Ureter (tissue), 1 donor: ENCODE measurements at regions not wholly inside any gene's neighbourhood (a gene's known extent, or its start where the extent isn't known, plus 50 kb on each side); places are given as distances from the start of the nearest gene placed in this dataset.
A peak's percentile ranks its signal among the peaks of the same experiment; 100 is the strongest.

Experiments used
- DNase-seq: peaks from one replicate; pipeline ENCODE4 v3.0.0-alpha.2; 2020; ENCODE audit warnings: low spot score
- donor health status: DM: yes; HTN: yes; CAD: no.

DNA sequence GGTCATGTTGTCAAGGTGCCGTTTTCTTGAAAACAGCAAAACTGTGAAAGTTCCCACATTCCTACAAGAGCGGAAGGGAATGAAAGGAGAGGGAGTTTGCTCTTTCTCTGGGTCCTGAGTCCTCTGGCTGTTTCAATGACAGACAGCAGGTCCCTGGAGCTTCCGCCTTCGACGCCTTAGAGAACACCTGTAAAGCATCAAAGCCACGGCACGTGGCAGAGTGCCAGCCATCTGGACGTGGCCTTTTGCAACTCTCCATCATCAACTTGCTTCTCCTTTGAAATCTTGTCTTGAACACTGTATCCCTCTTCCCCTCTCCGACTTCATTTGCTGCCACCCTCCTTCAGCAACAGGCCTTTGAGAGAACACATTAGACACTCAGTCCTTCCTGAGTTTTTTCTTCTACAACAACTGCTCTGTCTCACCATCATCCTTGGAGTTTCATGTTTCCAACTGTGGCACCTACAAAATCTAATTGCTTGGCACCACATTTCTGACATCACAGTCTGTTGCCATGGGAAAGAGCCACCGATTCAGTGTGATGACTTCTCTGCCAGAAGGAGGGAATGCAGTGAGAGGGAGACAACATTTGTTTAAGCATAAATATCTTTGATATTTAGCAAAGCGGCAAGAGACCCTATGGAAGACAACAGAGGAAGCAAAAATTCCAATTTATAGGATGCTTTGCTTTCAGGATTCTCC, 204.9 kb upstream of the PTER start:
- no peak for DNase-seq

DNA sequence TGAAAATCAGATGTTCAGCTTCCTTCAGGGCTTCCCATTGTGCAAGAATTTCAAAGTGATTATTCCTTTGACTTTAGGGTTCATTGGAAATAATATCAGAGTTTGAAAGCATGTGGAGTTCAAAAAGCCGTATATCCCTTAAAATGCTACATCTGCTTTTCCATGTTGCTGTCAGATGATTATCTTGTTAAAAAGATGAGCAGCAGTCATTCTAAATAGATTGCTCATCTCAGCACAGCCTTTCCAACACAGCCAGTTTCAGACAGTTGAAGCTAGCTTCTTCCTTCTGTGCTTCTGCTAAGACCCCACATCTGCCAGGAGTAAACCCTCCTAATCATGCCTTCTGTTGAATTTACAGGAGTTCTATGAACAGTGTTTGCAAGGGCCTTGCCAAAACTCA, 204.4 kb upstream of the PTER start:
- DNase-seq = no peak

- DNase-seq = no peak
Observed at GRCh38 chr10:16234916-16235315, 201.9 kb upstream of the PTER start.

GRCh38 chr10:16242446-16242845, 194.4 kb upstream of the PTER start:
- no peak for DNase-seq

- DNase-seq = no peak
Observed at GRCh38 chr10:16242859-16243613, 193.8 kb upstream of the PTER start.

GRCh38 chr10:16250136-16250535, 186.7 kb upstream of the PTER start:
- DNase-seq = peak; percentile 44

GRCh38 chr10:16256336-16256735, 180.5 kb upstream of the PTER start:
- no peak for DNase-seq

GRCh38 chr10:16258291-16259040, 178.3 kb upstream of the PTER start:
- no peak for DNase-seq

DNA sequence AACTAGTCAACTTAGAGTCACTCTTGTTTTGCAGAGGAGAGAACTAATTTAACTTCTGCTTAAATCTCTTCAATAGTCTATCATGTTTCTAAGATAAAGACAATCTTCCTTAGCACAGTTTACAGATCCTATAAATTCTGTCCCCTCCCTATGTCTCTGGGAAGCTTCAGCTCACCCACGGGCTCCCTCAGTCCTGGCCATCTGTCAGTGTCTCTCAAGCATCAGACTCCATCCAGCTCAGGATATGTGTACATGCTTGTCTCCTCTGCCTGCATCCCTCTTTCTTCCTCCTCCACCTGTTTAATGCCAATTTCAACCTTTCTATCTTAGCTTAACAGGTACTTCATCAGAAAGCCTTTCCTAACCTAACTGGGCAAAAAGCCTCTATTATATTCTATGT, 177.1 kb upstream of the PTER start:
- no peak for DNase-seq

DNA sequence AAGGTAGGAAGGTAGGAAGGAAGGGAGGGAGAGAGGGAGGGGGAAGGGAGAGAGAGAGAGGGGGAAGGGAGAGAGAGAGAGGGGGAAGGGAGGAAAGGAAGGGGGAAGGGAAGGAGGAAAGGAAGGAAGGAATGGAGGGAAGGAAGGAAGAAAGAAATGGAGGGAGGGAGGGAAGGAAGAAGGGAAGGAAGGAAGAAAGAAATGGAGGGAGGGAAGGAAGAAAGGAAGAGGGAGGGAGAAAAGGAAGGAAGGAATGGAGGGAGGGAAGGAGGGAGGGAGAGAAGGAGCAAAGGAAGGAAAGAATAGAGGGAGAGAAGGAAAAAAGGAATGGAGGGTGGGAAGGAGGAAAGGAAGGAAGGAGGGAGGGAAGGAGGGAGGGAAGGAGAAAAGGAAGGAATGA, 176.4 kb upstream of the PTER start:
- DNase-seq = no peak

DNA sequence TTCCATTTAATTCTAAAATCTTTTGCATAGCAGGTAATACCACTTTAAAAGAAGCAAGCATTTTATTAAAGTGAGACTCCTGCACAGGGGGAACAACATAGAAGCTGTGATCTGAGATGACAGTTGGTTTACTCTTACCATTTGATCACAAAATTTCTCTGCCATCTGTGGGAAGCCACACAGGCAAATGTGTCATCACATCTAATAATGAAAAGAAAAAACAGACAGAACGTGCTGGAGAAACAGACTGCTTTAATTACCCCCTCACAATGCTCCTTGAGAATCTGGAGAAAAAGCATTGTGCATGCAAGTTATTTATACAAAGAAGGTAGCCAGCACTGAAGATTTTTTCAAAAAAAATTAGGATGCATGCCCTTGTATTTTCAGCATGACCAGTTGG, 165.2 kb upstream of the PTER start:
- DNase-seq = no peak

- DNase-seq = no peak
Observed at GRCh38 chr10:16274911-16275310, 161.9 kb upstream of the PTER start.

GRCh38 chr10:16280595-16280994, 156.2 kb upstream of the PTER start:
- no peak for DNase-seq

GRCh38 chr10:16292366-16292765, 144.4 kb upstream of the PTER start:
- no peak for DNase-seq

DNA sequence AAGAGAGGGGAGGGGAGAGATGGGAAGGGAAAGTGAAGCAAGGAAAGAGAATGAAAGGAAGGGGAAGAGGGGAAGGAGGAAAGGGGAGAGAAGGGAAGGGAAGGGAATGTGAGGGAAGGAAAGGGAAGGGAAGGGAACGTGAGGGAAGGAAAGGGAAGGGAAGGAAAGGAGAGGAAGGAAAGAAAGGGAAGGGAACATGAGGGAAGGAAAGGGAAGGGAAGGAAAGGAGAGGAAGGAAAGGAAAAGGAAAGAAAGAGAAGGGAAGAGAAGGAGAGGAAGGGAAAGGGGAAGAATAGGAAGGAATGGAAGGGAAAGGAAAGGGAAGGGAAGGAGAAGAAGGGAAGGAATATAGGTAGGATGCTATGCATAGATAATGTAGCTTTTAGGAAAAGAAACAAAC, 139.7 kb upstream of the PTER start:
- DNase-seq = no peak

- no peak for DNase-seq
Observed at GRCh38 chr10:16297642-16298041, 139.2 kb upstream of the PTER start.

GRCh38 chr10:16304311-16304710, 132.5 kb upstream of the PTER start:
- DNase-seq = no peak

DNA sequence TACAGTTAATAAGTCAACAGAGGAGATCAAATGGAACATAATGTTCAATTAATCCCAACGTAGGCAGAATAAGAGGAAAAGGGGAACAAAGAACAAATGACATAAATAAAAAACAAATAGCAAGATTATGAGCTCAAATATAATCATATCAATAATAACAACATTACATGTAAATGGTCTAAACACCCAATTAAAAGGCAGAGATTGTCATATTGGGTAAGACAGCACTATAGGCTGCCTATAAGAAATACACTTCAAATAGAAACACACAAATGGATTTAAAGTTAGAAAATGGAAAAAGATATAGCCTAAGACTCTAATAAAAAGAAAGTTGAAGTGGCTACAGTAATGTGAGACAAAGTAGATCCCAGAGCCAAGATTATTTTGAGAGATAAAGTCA, 126.4 kb upstream of the PTER start:
- DNase-seq = no peak

GRCh38 chr10:16314259-16314658, 122.6 kb upstream of the PTER start:
- DNase-seq = no peak

- DNase-seq = no peak
Observed at GRCh38 chr10:16316733-16317390, 119.9 kb upstream of the PTER start.

DNA sequence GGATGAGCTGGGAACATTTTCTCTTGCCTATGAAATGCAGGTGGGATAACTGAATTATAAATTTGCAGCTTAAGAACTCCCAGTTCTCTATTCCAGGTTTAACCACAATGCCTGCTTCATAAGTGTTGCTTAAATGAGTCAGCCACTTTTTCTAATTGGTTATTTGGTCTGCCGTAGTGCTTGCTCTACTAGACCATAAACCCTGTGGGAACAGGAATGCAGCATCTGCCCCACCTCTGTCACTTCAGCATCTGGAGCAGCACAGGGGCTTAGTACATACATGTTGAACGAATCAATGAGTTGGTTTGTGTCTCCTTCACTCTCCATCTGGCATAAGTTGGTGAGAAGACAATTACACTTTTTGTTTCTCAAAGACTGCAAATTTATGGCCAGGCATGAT, 95.2 kb upstream of the PTER start:
- no peak for DNase-seq

GRCh38 chr10:16348891-16349290, 87.9 kb upstream of the PTER start:
- DNase-seq = no peak
